ENCODE measurements at regions not wholly inside any gene's neighbourhood (a gene's known extent, or its start where the extent isn't known, plus 50 kb on each side); places are given as distances from the start of the nearest gene placed in this dataset.

DNA sequence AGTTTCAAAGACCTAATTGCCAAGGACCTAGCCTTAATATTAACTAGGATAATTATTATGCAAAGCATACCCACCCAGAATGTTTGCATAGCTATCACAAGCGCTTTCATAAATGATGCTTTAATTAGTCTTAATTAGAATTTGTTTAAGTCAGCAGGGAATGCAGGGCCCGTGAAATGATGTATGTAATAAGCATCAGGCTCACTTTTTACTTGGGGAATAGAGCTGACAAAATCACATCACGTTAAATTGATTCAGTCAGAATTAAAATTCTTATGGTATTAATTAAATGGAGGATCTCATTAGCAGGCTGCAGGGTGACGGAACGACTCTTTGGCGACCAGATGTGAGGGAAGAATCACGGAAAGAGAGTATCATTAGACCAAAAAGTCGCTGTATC, 264.5 kb downstream of the GPD2 start:
- Mint-ChIP-seq H3K9me3 (ENCODE audit: unreplicated experiment) (no peaks in the 10 kb centered on the region), H3K27me3 (ENCODE audit: insufficient read depth, unreplicated experiment) (no peaks in the 10 kb centered on the region)

DNA sequence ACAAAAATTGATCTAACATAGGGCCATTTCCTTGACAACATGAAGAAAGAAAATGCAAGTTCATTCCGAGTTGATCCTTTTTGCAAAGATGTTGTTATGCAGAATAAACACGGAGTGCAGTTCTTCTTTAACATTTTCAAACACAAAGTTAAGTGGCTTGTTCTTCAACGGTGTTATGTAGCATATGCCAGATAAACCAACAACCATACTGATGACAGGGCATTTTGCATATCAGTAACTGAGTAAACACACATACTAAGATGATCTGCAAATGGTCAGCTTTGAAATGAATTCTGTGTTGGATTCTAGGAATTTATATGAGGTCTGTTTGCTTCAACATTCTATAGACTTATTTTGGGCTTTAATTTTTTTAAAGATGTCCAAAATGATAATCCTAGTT, 266.4 kb downstream of the GPD2 start:
- DNase-seq, result no peak
- Mint-ChIP-seq H3K4me3 (ENCODE audit: unreplicated experiment) (no peak overlapping the region), H3K9me3 (ENCODE audit: unreplicated experiment) (no peaks in the 10 kb centered on the region), H3K27me3 (ENCODE audit: insufficient read depth, unreplicated experiment) (no peaks in the 10 kb centered on the region), H3K36me3 (ENCODE audit: insufficient read depth, unreplicated experiment) (no peaks in the 10 kb centered on the region), H3K27ac (ENCODE audit: unreplicated experiment) (no peak overlapping the region), H3K4me1 (ENCODE audit: low read depth, unreplicated experiment) (no peaks in the 10 kb centered on the region)
- POLR2A ChIA-PET, result no interaction called here
- intact Hi-C loops (cut with micrococcal nuclease; ENCODE audit: unreplicated experiment), result no loop called here
- CTCF ChIA-PET, result no interaction called here
- H3K36me3 ChIP-seq (ENCODE audit: control insufficient read depth, insufficient read depth, low read length), result no peaks in the 10 kb centered on the region
- H3K9me3 ChIP-seq, result no peaks in the 10 kb centered on the region
- H3K27me3 ChIP-seq (replicated peaks; ENCODE audit: control insufficient read depth, insufficient read depth, low read length), result no peaks in the 10 kb centered on the region
- no TSS peak for BruUV-seq (replicated peaks)
- TF ChIP-seq, protein P1, sequence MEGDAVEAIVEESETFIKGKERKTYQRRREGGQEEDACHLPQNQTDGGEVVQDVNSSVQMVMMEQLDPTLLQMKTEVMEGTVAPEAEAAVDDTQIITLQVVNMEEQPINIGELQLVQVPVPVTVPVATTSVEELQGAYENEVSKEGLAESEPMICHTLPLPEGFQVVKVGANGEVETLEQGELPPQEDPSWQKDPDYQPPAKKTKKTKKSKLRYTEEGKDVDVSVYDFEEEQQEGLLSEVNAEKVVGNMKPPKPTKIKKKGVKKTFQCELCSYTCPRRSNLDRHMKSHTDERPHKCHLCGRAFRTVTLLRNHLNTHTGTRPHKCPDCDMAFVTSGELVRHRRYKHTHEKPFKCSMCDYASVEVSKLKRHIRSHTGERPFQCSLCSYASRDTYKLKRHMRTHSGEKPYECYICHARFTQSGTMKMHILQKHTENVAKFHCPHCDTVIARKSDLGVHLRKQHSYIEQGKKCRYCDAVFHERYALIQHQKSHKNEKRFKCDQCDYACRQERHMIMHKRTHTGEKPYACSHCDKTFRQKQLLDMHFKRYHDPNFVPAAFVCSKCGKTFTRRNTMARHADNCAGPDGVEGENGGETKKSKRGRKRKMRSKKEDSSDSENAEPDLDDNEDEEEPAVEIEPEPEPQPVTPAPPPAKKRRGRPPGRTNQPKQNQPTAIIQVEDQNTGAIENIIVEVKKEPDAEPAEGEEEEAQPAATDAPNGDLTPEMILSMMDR (IDR thresholded peaks at IDR 0.05; ENCODE audit: insufficient read depth in 1 of 2, low read depth in 1 of 2, low read length in 1 of 2, severe bottlenecking in 1 of 2, unreplicated experiment in 1 of 2), result no peak
- H3K4me3 ChIP-seq (ENCODE audit: low read depth, low read length), result no peak overlapping the region
- no peaks in the 10 kb centered on the region for H3K4me1 ChIP-seq

More for the DNA sequence above, 264.5 kb downstream of the GPD2 start:
- TF ChIP-seq, protein P1 (IDR thresholded peaks at IDR 0.05; ENCODE audit: insufficient read depth in 1 of 2, low read depth in 1 of 2, low read length in 1 of 2, severe bottlenecking in 1 of 2, unreplicated experiment in 1 of 2), result no peak
- Mint-ChIP-seq H3K27ac (ENCODE audit: unreplicated experiment) (no peak overlapping the region), H3K4me1 (ENCODE audit: low read depth, unreplicated experiment) (no peaks in the 10 kb centered on the region), H3K36me3 (ENCODE audit: insufficient read depth, unreplicated experiment) (no peaks in the 10 kb centered on the region), H3K4me3 (ENCODE audit: unreplicated experiment) (no peak overlapping the region)
- intact Hi-C loops (cut with micrococcal nuclease; ENCODE audit: unreplicated experiment), result no loop called here
- no peak for DNase-seq
- no TSS peak for BruUV-seq (replicated peaks)
- ChIA-PET CTCF (no interaction called here), POLR2A (no interaction called here)
- Histone ChIP-seq H3K36me3 (ENCODE audit: control insufficient read depth, insufficient read depth, low read length) (no peaks in the 10 kb centered on the region), H3K27me3 (replicated peaks; ENCODE audit: control insufficient read depth, insufficient read depth, low read length) (no peaks in the 10 kb centered on the region), H3K9me3 (no peaks in the 10 kb centered on the region), H3K4me3 (ENCODE audit: low read depth, low read length) (no peak overlapping the region), H3K4me1 (no peaks in the 10 kb centered on the region)

DNA sequence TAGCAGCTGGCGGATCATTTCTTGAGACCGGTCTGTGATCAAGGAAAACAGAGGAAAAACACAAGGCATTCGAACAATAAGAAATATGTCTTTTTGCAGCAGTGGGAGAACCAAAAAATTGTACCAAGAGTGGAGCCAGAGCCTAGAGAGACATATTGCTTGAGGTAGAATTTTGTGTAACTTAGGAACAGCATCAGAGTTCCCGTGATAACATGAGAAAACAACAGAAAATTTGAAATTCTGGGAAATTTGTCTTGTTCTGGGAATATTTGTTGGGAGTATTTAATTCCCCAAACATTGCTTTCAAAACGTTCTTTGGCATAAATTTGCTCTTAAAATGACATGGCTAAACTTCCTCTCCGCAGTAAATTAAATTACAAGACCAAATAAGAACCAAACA, 267.5 kb downstream of the GPD2 start:
- Mint-ChIP-seq H3K27me3 (ENCODE audit: insufficient read depth, unreplicated experiment) (no peaks in the 10 kb centered on the region), H3K9me3 (ENCODE audit: unreplicated experiment) (no peaks in the 10 kb centered on the region), H3K27ac (ENCODE audit: unreplicated experiment) (no peak overlapping the region), H3K4me1 (ENCODE audit: low read depth, unreplicated experiment) (no peaks in the 10 kb centered on the region), H3K36me3 (ENCODE audit: insufficient read depth, unreplicated experiment) (no peaks in the 10 kb centered on the region), H3K4me3 (ENCODE audit: unreplicated experiment) (no peak overlapping the region)
- intact Hi-C loops (cut with micrococcal nuclease; ENCODE audit: unreplicated experiment), result no loop called here
- H3K4me3 ChIP-seq (ENCODE audit: low read depth, low read length), result no peak overlapping the region
- POLR2A ChIA-PET, result no interaction called here
- no peaks in the 10 kb centered on the region for H3K9me3 ChIP-seq
- CTCF ChIA-PET, result no interaction called here
- H3K27me3 ChIP-seq (replicated peaks; ENCODE audit: control insufficient read depth, insufficient read depth, low read length), result no peaks in the 10 kb centered on the region
- no TSS peak for BruUV-seq (replicated peaks)
- H3K36me3 ChIP-seq (ENCODE audit: control insufficient read depth, insufficient read depth, low read length), result no peaks in the 10 kb centered on the region
- H3K4me1 ChIP-seq, result no peaks in the 10 kb centered on the region
- no peak for DNase-seq
- TF ChIP-seq, protein P1 (IDR thresholded peaks at IDR 0.05; ENCODE audit: insufficient read depth in 1 of 2, low read depth in 1 of 2, low read length in 1 of 2, severe bottlenecking in 1 of 2, unreplicated experiment in 1 of 2), result no peak

Measured in Caco-2 (cell line).